PC-3 (cell line): ENCODE measurements at regions not wholly inside any gene's neighbourhood (a gene's known extent, or its start where the extent isn't known, plus 50 kb on each side); places are given as distances from the start of the nearest gene placed in this dataset.

Experiments
- ATAC-seq: fragments of 200-7000 bp; cut with Tn5 transposase; 2 replicates; pipeline ENCODE4 v1.9.1; 2020; ENCODE audit warnings: mild to moderate bottlenecking, moderate library complexity
- BruUV-seq: library from RNA; stranded (reverse); fragments of 400-500 nt; replicated peaks from 2 replicates; lab custom pipeline; 2021; lab: Mats Ljungman, UMichigan
- CTCF ChIA-PET: fragments of 300-600 bp; sonication (Branson Sonifier 250); formaldehyde crosslinking; loops from one replicate; lab custom pipeline; 2022; ENCODE audit warnings: antibody characterized with exemption; lab: Charles Lee
- POLR2A ChIA-PET: fragments of 300-600 bp; sonication (Branson Sonifier 250); formaldehyde crosslinking; loops from one replicate; lab custom pipeline; 2022; ENCODE audit warnings: antibody characterized with exemption; ENCODE audit not compliant: unreplicated experiment; lab: Charles Lee
- DNase-seq: peaks from one replicate; pipeline ENCODE4 v3.0.0-alpha.2; 2015
- H2AFZ ChIP-seq: fragments of 300-600 bp; sonication (generic); 2 replicates; pipeline ENCODE4 v1.6.0; 2016; ENCODE audit warnings: antibody characterized with exemption, low read length
- H3F3A ChIP-seq: fragments of 300-600 bp; sonication (generic); one replicate; pipeline ENCODE4 v1.6.0; 2017; ENCODE audit warnings: antibody characterized with exemption, low read length, control low read depth, mild to moderate bottlenecking; ENCODE audit not compliant: unreplicated experiment
- H3K27ac ChIP-seq: fragments of 300-600 bp; sonication (generic); 2 replicates; pipeline ENCODE4 v1.5.1; 2016; ENCODE audit warnings: mild to moderate bottlenecking, low read length
- H3K27me3 ChIP-seq: fragments of 300-600 bp; sonication (generic); 2 replicates; pipeline ENCODE4 v1.6.1; 2016; ENCODE audit warnings: low read length, mixed read lengths
- H3K36me3 ChIP-seq: fragments of 300-600 bp; sonication (generic); 2 replicates; pipeline ENCODE4 v1.6.1; 2016; ENCODE audit warnings: low read depth, mixed run types, low read length, mixed read lengths
- H3K4me1 ChIP-seq: fragments of 300-600 bp; sonication (generic); 2 replicates; pipeline ENCODE4 v1.5.1; 2016; ENCODE audit warnings: low read length; ENCODE audit not compliant: insufficient read depth
- H3K4me2 ChIP-seq: fragments of 300-600 bp; sonication (generic); 2 replicates; pipeline ENCODE4 v1.6.0; 2016; ENCODE audit warnings: low read length
- H3K4me3 ChIP-seq: fragments of 300-600 bp; sonication (generic); 2 replicates; pipeline ENCODE4 v1.5.1; 2016; ENCODE audit warnings: mild to moderate bottlenecking, low read length, mixed read lengths
- H3K79me2 ChIP-seq: fragments of 300-600 bp; sonication (generic); 2 replicates; pipeline ENCODE4 v1.6.1; 2017; ENCODE audit warnings: low read length, mixed read lengths
- H3K9ac ChIP-seq: fragments of 300-600 bp; sonication (generic); 2 replicates; pipeline ENCODE4 v1.6.0; 2016; ENCODE audit warnings: mild to moderate bottlenecking, low read length
- H3K9me2 ChIP-seq: fragments of 300-600 bp; sonication (generic); replicated peaks from 2 replicates; pipeline ENCODE4 v1.6.1; 2016; ENCODE audit warnings: mixed run types, low read length, mixed read lengths
- H3K9me3 ChIP-seq: fragments of 300-600 bp; sonication (generic); 2 replicates; pipeline ENCODE4 v1.6.1; 2016; ENCODE audit warnings: low read length, mixed read lengths
- H4K20me1 ChIP-seq: fragments of 300-600 bp; sonication (generic); 2 replicates; pipeline ENCODE4 v1.6.1; 2016; ENCODE audit warnings: low read length, mixed read lengths
- CTCF ChIP-seq: fragments of 300-600 bp; sonication (generic); conservative IDR thresholded peaks from 2 replicates; pipeline ENCODE4 v1.5.1; 2017; ENCODE audit warnings: antibody characterized with exemption, low read depth, mild to moderate bottlenecking, low read length
- EZH2 ChIP-seq: fragments of 300-600 bp; sonication (generic); IDR thresholded peaks from one replicate; pipeline ENCODE4 v1.6.1; 2017; ENCODE audit warnings: antibody characterized with exemption, mild to moderate bottlenecking, low read length; ENCODE audit not compliant: unreplicated experiment
- EZH2phosphoT487 ChIP-seq: fragments of 300-600 bp; sonication (generic); IDR thresholded peaks from 2 replicates; pipeline ENCODE4 v1.6.1; 2018; ENCODE audit warnings: mild to moderate bottlenecking, antibody characterized with exemption, low read length, borderline replicate concordance
- intact Hi-C: fragments of 100-400 bp; cut with micrococcal nuclease; formaldehyde crosslinking; loops from 2 replicates; pipeline ENCODE4 v1.9.0; 2023

GRCh38 chr11:37104380-37104779 is 506.3 kb upstream of the RAG2 start:
- no peak overlapping the region for H2AFZ ChIP-seq
- TF ChIP-seq EZH2phosphoT487 (no peak), CTCF (no peak), EZH2 (no peak)
- no peaks in the 10 kb centered on the region for H3K9me2 ChIP-seq
- H3K9ac ChIP-seq: no peak overlapping the region
- no TSS peak for BruUV-seq
- peaks cover 17% of the 10 kb centered on the region for H3K27me3 ChIP-seq
- H3K79me2 ChIP-seq: no peaks in the 10 kb centered on the region
- no peaks in the 10 kb centered on the region for H3K36me3 ChIP-seq
- H3K4me1 ChIP-seq: 0 out of 2 replicates have a peak, but pooled peaks cover 3% of the 10 kb centered on the region
- intact Hi-C loops: no loop called here
- ATAC-seq (no peak), DNase-seq (peak; percentile 12)
- H3F3A ChIP-seq: no peaks in the 10 kb centered on the region
- no peaks in the 10 kb centered on the region for H4K20me1 ChIP-seq
- no peaks in the 10 kb centered on the region for H3K9me3 ChIP-seq
- no peak overlapping the region for H3K27ac ChIP-seq
- H3K4me2 ChIP-seq: no peak overlapping the region
- POLR2A ChIA-PET: no interaction called here
- CTCF ChIA-PET: no interaction called here
- no peak overlapping the region for H3K4me3 ChIP-seq

- ATAC-seq (no peak), DNase-seq (no peak)
- no peaks in the 10 kb centered on the region for H4K20me1 ChIP-seq
- no peaks in the 10 kb centered on the region for H3K36me3 ChIP-seq
- ChIA-PET CTCF (no interaction called here), POLR2A (no interaction called here)
- H3K79me2 ChIP-seq: no peaks in the 10 kb centered on the region
- no peak overlapping the region for H2AFZ ChIP-seq
- intact Hi-C loops: no loop called here
- H3F3A ChIP-seq: no peaks in the 10 kb centered on the region
- H3K9ac ChIP-seq: no peak overlapping the region
- H3K4me2 ChIP-seq: no peak overlapping the region
- no peaks in the 10 kb centered on the region for H3K9me3 ChIP-seq
- peaks cover 17% of the 10 kb centered on the region for H3K27me3 ChIP-seq
- H3K4me1 ChIP-seq: no peaks in the 10 kb centered on the region
- TF ChIP-seq EZH2phosphoT487 (no peak), CTCF (no peak), EZH2 (no peak)
- H3K4me3 ChIP-seq: no peak overlapping the region
- no peak overlapping the region for H3K27ac ChIP-seq
- H3K9me2 ChIP-seq: no peaks in the 10 kb centered on the region
- no TSS peak for BruUV-seq
Measured at GRCh38 chr11:37100008-37100407, 502.0 kb upstream of the RAG2 start.

- Histone ChIP-seq H4K20me1 (no peaks in the 10 kb centered on the region), H3K27me3 (no peaks in the 10 kb centered on the region), H3K4me3 (no peak overlapping the region), H3K9ac (no peak overlapping the region), H2AFZ (no peak overlapping the region), H3K4me1 (peaks cover 5% of the 10 kb centered on the region; the same call in 1 of the 2 replicates), H3F3A (no peaks in the 10 kb centered on the region), H3K4me2 (no peak overlapping the region), H3K79me2 (no peaks in the 10 kb centered on the region), H3K9me2 (no peaks in the 10 kb centered on the region), H3K9me3 (no peaks in the 10 kb centered on the region), H3K27ac (no peak overlapping the region), H3K36me3 (no peaks in the 10 kb centered on the region)
- no peak for ATAC-seq
- ChIA-PET CTCF (no interaction called here), POLR2A (no interaction called here)
- no peak for DNase-seq
- TF ChIP-seq EZH2phosphoT487 (no peak), EZH2 (no peak), CTCF (no peak)
- BruUV-seq: no TSS peak
- intact Hi-C loops: no loop called here
Measured at GRCh38 chr11:37092487-37092886, 494.5 kb upstream of the RAG2 start.
